ENCODE measurements at regions not wholly inside any gene's neighbourhood (a gene's known extent, or its start where the extent isn't known, plus 50 kb on each side); places are given as distances from the start of the nearest gene placed in this dataset.

- no peak for DNase-seq (ENCODE audit: low read depth)
Measured at GRCh38 chr10:58970160-58970915, 206.1 kb upstream of the PHYHIPL start.

- no peak for DNase-seq (ENCODE audit: low read depth)
Measured at GRCh38 chr10:58971211-58971610, 205.2 kb upstream of the PHYHIPL start.

GRCh38 chr10:58971796-58972491 lies 204.5 kb upstream of the PHYHIPL start:
- DNase-seq (ENCODE audit: low read depth) = no peak

- no peak for DNase-seq (ENCODE audit: low read depth)
Measured at GRCh38 chr10:58972576-58973234, 203.7 kb upstream of the PHYHIPL start.

- DNase-seq (ENCODE audit: low read depth) = no peak
Measured at GRCh38 chr10:58973235-58973595, 203.2 kb upstream of the PHYHIPL start.

- DNase-seq (ENCODE audit: low read depth) = no peak
Measured at GRCh38 chr10:58976254-58976653, 200.2 kb upstream of the PHYHIPL start.

- no peak for DNase-seq (ENCODE audit: low read depth)
Measured at GRCh38 chr10:58979711-58980110, 196.7 kb upstream of the PHYHIPL start.

GRCh38 chr10:58980826-58981415 lies 195.5 kb upstream of the PHYHIPL start:
- DNase-seq (ENCODE audit: low read depth) = no peak

GRCh38 chr10:58981846-58982245 lies 194.6 kb upstream of the PHYHIPL start:
- DNase-seq (ENCODE audit: low read depth) = no peak

- DNase-seq (ENCODE audit: low read depth) = no peak
Measured at GRCh38 chr10:58982470-58983239, 193.8 kb upstream of the PHYHIPL start.

GRCh38 chr10:58985216-58985615 lies 191.2 kb upstream of the PHYHIPL start:
- no peak for DNase-seq (ENCODE audit: low read depth)

- no peak for DNase-seq (ENCODE audit: low read depth)
Measured at GRCh38 chr10:58989486-58990039, 186.9 kb upstream of the PHYHIPL start.

GRCh38 chr10:58990693-58991092 lies 185.8 kb upstream of the PHYHIPL start:
- DNase-seq (ENCODE audit: low read depth) = no peak

- DNase-seq (ENCODE audit: low read depth) = no peak
Measured at GRCh38 chr10:58991856-58992255, 184.6 kb upstream of the PHYHIPL start.

GRCh38 chr10:58992830-58993460 lies 183.5 kb upstream of the PHYHIPL start:
- no peak for DNase-seq (ENCODE audit: low read depth)

- DNase-seq (ENCODE audit: low read depth) = no peak
Measured at GRCh38 chr10:58993480-58994221, 182.8 kb upstream of the PHYHIPL start.

- DNase-seq (ENCODE audit: low read depth) = no peak
Measured at GRCh38 chr10:58994226-58995057, 182.0 kb upstream of the PHYHIPL start.

GRCh38 chr10:58995058-58995596 lies 181.3 kb upstream of the PHYHIPL start:
- no peak for DNase-seq (ENCODE audit: low read depth)

- DNase-seq (ENCODE audit: low read depth) = no peak
Measured at GRCh38 chr10:58996063-58996462, 180.4 kb upstream of the PHYHIPL start.

Data from HS-27A (cell line).